H1 (cell line): ENCODE measurements at regions not wholly inside any gene's neighbourhood (a gene's known extent, or its start where the extent isn't known, plus 50 kb on each side); places are given as distances from the start of the nearest gene placed in this dataset.

Experiments
- GTF2F1 ChIP-seq: IDR thresholded peaks from 2 replicates; pipeline ENCODE4 v1.6.1; 2012; ENCODE audit warnings: low read depth, low read length, improper control_type of control experiment, borderline replicate concordance
- KDM1A ChIP-seq: fragments of 200-600, 300-600 bp; sonication (generic); IDR thresholded peaks from 2 replicates; pipeline ENCODE4 v1.7.1; 2016; ENCODE audit warnings: mild to moderate bottlenecking, low read length, borderline replicate concordance
- NRF1 ChIP-seq: IDR thresholded peaks from 2 replicates; pipeline ENCODE4 v1.6.1; 2011; ENCODE audit warnings: mild to moderate bottlenecking, low read depth, low read length, improper control_type of control experiment

DNA sequence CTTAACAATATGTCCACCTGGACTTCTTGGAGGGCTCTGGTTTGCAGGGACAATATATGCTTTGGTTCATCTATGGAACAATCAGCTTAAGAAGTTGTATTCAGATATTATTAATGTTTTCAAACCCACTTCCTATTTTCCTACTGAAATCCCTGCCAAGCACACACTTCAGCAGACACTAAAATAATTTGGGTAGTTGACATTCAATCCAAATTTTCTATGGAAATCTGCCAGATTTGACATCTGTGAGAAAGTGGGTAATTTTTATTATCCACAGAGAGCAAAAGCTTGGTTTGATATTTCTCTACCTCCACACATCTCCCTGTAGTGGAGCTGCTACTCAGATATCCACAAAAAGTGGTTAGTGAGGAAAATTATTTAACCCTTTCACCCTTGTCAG, 378.8 kb upstream of the SOX5 start (continued):
- no peak for TF ChIP-seq GTF2F1
- no peak for TF ChIP-seq KDM1A
- TF ChIP-seq NRF1: no peak
- TF ChIP-seq, all 59 proteins: peak for 0
